HEK293 (cell line): ENCODE measurements at regions not wholly inside any gene's neighbourhood (a gene's known extent, or its start where the extent isn't known, plus 50 kb on each side); places are given as distances from the start of the nearest gene placed in this dataset.
A peak's percentile ranks its signal among the peaks of the same experiment; 100 is the strongest.

Source experiments
- CTCF ChIA-PET: fragments of 350-600 bp; formaldehyde crosslinking; extraction: SDS; loops from one replicate; lab custom pipeline; 2021; ENCODE audit warnings: antibody characterized with exemption; lab: Yijun Ruan, JAX
- POLR2A ChIA-PET: fragments of 300-600 bp; formaldehyde crosslinking; extraction: SDS; loops from one replicate; lab custom pipeline; 2020; ENCODE audit warnings: antibody characterized with exemption, inconsistent platforms; lab: Yijun Ruan, JAX
- H3K27ac ChIP-seq: fragments of 200-500 bp; sonication (Bioruptor generic); 2 replicates; pipeline ENCODE4 v1.5.1; 2014; ENCODE audit warnings: low read depth, low read length, control low read depth, inconsistent platforms; ENCODE audit errors: extremely low read depth
- H3K36me3 ChIP-seq, 2 experiments: fragments of 200-500 bp in 1 of 2; sonication (Bioruptor generic) in 1 of 2; 1 replicate in 1 of 2; 2 replicates in 1 of 2; pipeline ENCODE4 v1.5.1; 2014 to 2017; ENCODE audit warnings: inconsistent platforms in 2 of 2, low read length in 2 of 2; ENCODE audit not compliant: control insufficient read depth in 2 of 2, insufficient read depth in 1 of 2
- H3K4me1 ChIP-seq: fragments of 200-500 bp; sonication (Bioruptor generic); 2 replicates; pipeline ENCODE4 v1.5.1; 2014; ENCODE audit warnings: mild to moderate bottlenecking, low read length, inconsistent platforms; ENCODE audit not compliant: control insufficient read depth, insufficient read depth
- H3K4me3 ChIP-seq: 2 replicates; pipeline ENCODE4 v1.5.1; 2011; ENCODE audit warnings: low read depth, mild to moderate bottlenecking, control low read depth, low read length, moderate library complexity
- H3K9me3 ChIP-seq: fragments of 200-500 bp; sonication (Bioruptor generic); 2 replicates; pipeline ENCODE4 v1.5.1; 2014; ENCODE audit warnings: low read depth, low read length, inconsistent platforms; ENCODE audit not compliant: control insufficient read depth, insufficient read depth
- MEIS1 ChIP-seq: sonication (generic); formaldehyde crosslinking; IDR thresholded peaks from 2 replicates; pipeline ENCODE4 v1.8.1; 2022; ENCODE audit warnings: missing genetic modification reagents, mild to moderate bottlenecking, borderline replicate concordance
- MZF1 ChIP-seq: fragments of 450-650 bp; formaldehyde crosslinking; IDR thresholded peaks from 2 replicates; pipeline ENCODE4 v1.5.1; 2017; ENCODE audit warnings: missing biosample characterization, missing genetic modification characterization, borderline replicate concordance
- SALL2 ChIP-seq: fragments of 450-650 bp; formaldehyde crosslinking; IDR thresholded peaks from 2 replicates; pipeline ENCODE4 v1.5.0; 2017; ENCODE audit warnings: missing biosample characterization, mild to moderate bottlenecking, missing genetic modification characterization, borderline replicate concordance
- ZFHX2 ChIP-seq: fragments of 450-650 bp; formaldehyde crosslinking; conservative IDR thresholded peaks from 2 replicates; pipeline ENCODE4 v1.5.1; 2016; ENCODE audit warnings: missing biosample characterization, missing genetic modification characterization
- ZNF138 ChIP-seq: fragments of 450-650 bp; formaldehyde crosslinking; IDR thresholded peaks from 2 replicates; pipeline ENCODE4 v1.5.1; 2016; ENCODE audit warnings: missing biosample characterization, missing genetic modification characterization, borderline replicate concordance
- ZNF146 ChIP-seq: fragments of 450-650 bp; formaldehyde crosslinking; IDR thresholded peaks from 2 replicates; pipeline ENCODE4 v1.5.1; 2016; ENCODE audit warnings: missing biosample characterization, missing genetic modification characterization
- ZNF148 ChIP-seq: fragments of 450-650 bp; formaldehyde crosslinking; IDR thresholded peaks from 2 replicates; pipeline ENCODE4 v1.5.0; 2017; ENCODE audit warnings: missing biosample characterization, missing genetic modification characterization, borderline replicate concordance
- ZNF157 ChIP-seq: fragments of 450-650 bp; formaldehyde crosslinking; IDR thresholded peaks from 2 replicates; pipeline ENCODE4 v1.5.1; 2016; ENCODE audit warnings: missing biosample characterization, missing genetic modification characterization
- ZNF248 ChIP-seq: fragments of 450-650 bp; formaldehyde crosslinking; IDR thresholded peaks from 2 replicates; pipeline ENCODE4 v1.5.1; 2017; ENCODE audit warnings: missing biosample characterization, missing genetic modification characterization
- ZNF292 ChIP-seq: fragments of 450-650 bp; formaldehyde crosslinking; IDR thresholded peaks from 2 replicates; pipeline ENCODE4 v1.5.1; 2016; ENCODE audit warnings: low read depth, missing biosample characterization, missing genetic modification characterization, borderline replicate concordance
- ZNF37A ChIP-seq: fragments of 450-650 bp; IDR thresholded peaks from 2 replicates; pipeline ENCODE4 v1.5.1; 2018; ENCODE audit warnings: missing biosample characterization, missing genetic modification characterization
- ZNF416 ChIP-seq: fragments of 450-650 bp; formaldehyde crosslinking; IDR thresholded peaks from 2 replicates; pipeline ENCODE4 v1.5.1; 2016; ENCODE audit warnings: missing biosample characterization, missing genetic modification characterization
- ZNF473 ChIP-seq: fragments of 450-650 bp; formaldehyde crosslinking; IDR thresholded peaks from 2 replicates; pipeline ENCODE4 v1.5.1; 2017; ENCODE audit warnings: missing biosample characterization, missing genetic modification characterization
- ZNF548 ChIP-seq: fragments of 450-650 bp; formaldehyde crosslinking; IDR thresholded peaks from 2 replicates; pipeline ENCODE4 v1.5.1; 2016; ENCODE audit warnings: missing biosample characterization, missing genetic modification characterization
- ZNF558 ChIP-seq: fragments of 450-650 bp; formaldehyde crosslinking; IDR thresholded peaks from 2 replicates; pipeline ENCODE4 v1.5.1; 2016; ENCODE audit warnings: missing biosample characterization, missing genetic modification characterization
- ZNF585B ChIP-seq: fragments of 450-650 bp; formaldehyde crosslinking; IDR thresholded peaks from 2 replicates; pipeline ENCODE4 v1.5.1; 2016; ENCODE audit warnings: missing biosample characterization, missing genetic modification characterization
- ZNF629 ChIP-seq: fragments of 450-650 bp; formaldehyde crosslinking; IDR thresholded peaks from 2 replicates; pipeline ENCODE4 v1.5.1; 2017; ENCODE audit warnings: missing biosample characterization, missing genetic modification characterization
- ZNF654 ChIP-seq: fragments of 450-650 bp; formaldehyde crosslinking; IDR thresholded peaks from 2 replicates; pipeline ENCODE4 v1.5.1; 2016; ENCODE audit warnings: low read depth, missing biosample characterization, missing genetic modification characterization
- TF ChIP-seq, protein P1 (sequence below): fragments of 450-650 bp; formaldehyde crosslinking; IDR thresholded peaks from 2 replicates; pipeline ENCODE4 v1.5.1; 2016; ENCODE audit warnings: missing biosample characterization, missing genetic modification characterization

DNA sequence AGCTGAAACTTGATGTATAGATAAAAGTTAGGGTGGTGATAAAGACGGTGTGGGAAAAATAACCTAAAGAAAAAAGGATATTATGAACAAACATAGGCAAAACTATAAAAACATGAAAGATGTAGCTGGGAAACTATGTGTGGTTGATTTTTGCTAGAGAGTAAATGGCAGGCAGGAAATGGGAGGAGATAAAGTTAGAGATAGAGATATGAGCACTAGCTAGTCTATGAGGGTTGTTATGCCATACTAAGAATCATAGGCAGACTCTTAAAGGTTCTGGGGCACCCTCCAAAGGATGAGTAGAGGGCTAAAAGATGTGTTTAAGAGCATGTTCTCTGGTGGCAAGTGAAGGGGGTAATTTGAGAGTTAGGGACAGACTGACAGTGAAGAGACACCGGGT lies 1109.2 kb downstream of the GATA3 start:
- CTCF ChIA-PET, result no interaction called here

DNA sequence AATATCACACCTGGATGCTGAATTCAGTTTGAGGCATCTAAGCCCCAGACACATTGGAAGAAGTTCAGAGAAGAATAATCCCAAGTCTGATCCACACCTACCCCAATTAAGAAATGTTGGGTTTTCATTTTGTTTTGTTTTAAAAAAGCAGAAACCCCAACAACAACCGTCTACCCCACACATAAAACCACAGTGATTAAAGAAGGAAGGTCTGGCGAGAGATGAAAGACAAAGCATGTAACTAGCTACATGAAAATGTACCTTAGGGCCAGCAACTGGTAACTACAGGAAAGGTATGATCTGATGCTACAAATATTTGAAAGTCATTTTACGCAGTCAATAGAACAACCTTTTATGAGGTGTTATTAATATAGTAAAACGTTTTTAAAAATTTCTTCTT lies 1112.3 kb downstream of the GATA3 start:
- Histone ChIP-seq H3K9me3 (no peaks in the 10 kb centered on the region), H3K36me3 (no peaks in the 10 kb centered on the region), H3K27ac (no peak overlapping the region), H3K4me3 (no peak overlapping the region), H3K4me1 (no peaks in the 10 kb centered on the region)
- CTCF ChIA-PET, result no interaction called here
- no peak for TF ChIP-seq ZNF157 (tag by site-specific recombination)
- TF ChIP-seq ZNF138, result no peak
- no peak for TF ChIP-seq SALL2 (tag by site-specific recombination)
- TF ChIP-seq ZNF654 (tag by site-specific recombination), result no peak
- TF ChIP-seq ZFHX2 (tag by site-specific recombination), result no peak
- no peak for TF ChIP-seq ZNF416 (tag by site-specific recombination)
- TF ChIP-seq ZNF558, result no peak
- TF ChIP-seq MZF1 (tag by site-specific recombination), result no peak
- POLR2A ChIA-PET, result no interaction called here

More for the DNA sequence above, 1109.2 kb downstream of the GATA3 start:
- H3K4me1 ChIP-seq, result no peaks in the 10 kb centered on the region
- no peak overlapping the region for H3K4me3 ChIP-seq
- no peaks in the 10 kb centered on the region for H3K36me3 ChIP-seq
- no peak for TF ChIP-seq ZNF473 (tag by site-specific recombination)
- TF ChIP-seq ZNF292 (tag by site-specific recombination), result no peak
- TF ChIP-seq ZNF148 (tag by site-specific recombination), result no peak
- no peak for TF ChIP-seq ZNF248 (tag by site-specific recombination)
- no peak for TF ChIP-seq ZNF548 (tag by site-specific recombination)
- no peak for TF ChIP-seq MEIS1
- POLR2A ChIA-PET, result no interaction called here
- no peaks in the 10 kb centered on the region; the same call in none of the 2 replicates for H3K9me3 ChIP-seq
- H3K27ac ChIP-seq, result no peak overlapping the region

DNA sequence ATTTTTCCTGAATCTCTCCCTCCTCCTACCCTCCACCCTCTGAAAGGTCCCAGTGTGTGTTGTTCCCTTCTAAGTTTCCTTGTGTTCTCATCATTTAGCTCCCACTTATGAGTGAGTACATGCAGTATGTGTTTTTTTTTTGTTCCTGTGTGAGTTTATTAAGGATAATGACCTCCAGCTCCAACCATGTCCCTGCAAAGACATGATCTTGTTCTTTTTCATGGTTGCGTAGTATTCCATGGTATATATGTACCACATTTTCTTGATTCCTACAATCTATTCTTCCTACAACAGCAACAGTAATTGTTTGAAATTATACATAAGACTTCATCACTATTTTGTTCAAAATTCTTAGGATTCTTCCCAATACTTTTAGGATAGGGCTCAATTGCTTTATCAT lies 1117.8 kb downstream of the GATA3 start:
- CTCF ChIA-PET, result interaction anchor here (0.6 kb wide), 1 partner anchor 197 kb away, joined by 3 read pairs; no protein-coding TSS in a partner anchor
- no peak overlapping the region for H3K4me3 ChIP-seq
- no peak for TF ChIP-seq ZNF585B (tag by site-specific recombination)
- TF ChIP-seq ZNF629 (tag by site-specific recombination), result no peak
- TF ChIP-seq ZNF146, result peak; percentile 90
- no peak for TF ChIP-seq ZNF37A (tag by site-specific recombination)
- TF ChIP-seq, protein P1, sequence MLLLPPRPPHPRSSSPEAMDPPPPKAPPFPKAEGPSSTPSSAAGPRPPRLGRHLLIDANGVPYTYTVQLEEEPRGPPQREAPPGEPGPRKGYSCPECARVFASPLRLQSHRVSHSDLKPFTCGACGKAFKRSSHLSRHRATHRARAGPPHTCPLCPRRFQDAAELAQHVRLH (tag by site-specific recombination), result peak; percentile 68; the same call in 1 of the 2 replicates
- no peaks in the 10 kb centered on the region for H3K4me1 ChIP-seq
- H3K9me3 ChIP-seq, result no peaks in the 10 kb centered on the region
- POLR2A ChIA-PET, result no interaction called here
- H3K27ac ChIP-seq, result no peak overlapping the region
- H3K36me3 ChIP-seq, result no peaks in the 10 kb centered on the region
